ENCODE measurements at regions not wholly inside any gene's neighbourhood (a gene's known extent, or its start where the extent isn't known, plus 50 kb on each side); places are given as distances from the start of the nearest gene placed in this dataset.

GRCh38 chr7:106590209-106590816 lies 70.6 kb downstream of the CCDC71L start:
- Histone ChIP-seq H3K27me3 (ENCODE audit: control insufficient read depth, insufficient read depth, low read length) (no peaks in the 10 kb centered on the region), H3K4me1 (ENCODE audit: control insufficient read depth, insufficient read depth, low read length) (no peaks in the 10 kb centered on the region), H3K9me3 (ENCODE audit: control insufficient read depth, insufficient read depth, low read length) (no peaks in the 10 kb centered on the region), H3K36me3 (ENCODE audit: control insufficient read depth, insufficient read depth, low read length) (no peaks in the 10 kb centered on the region), H3K4me3 (ENCODE audit: low read length) (no peak overlapping the region), H3K27ac (ENCODE audit: low read length) (no peak overlapping the region)
- WGBS (ENCODE audit: insufficient coverage): 23% methylated on average over 3 of the region's 3 CpGs
- ATAC-seq: no peak
- H3K4me1 Mint-ChIP-seq: no peaks in the 10 kb centered on the region
- intact Hi-C loops (cut with micrococcal nuclease): no loop called here
- H3K36me3 Mint-ChIP-seq: no peaks in the 10 kb centered on the region
- no peak for TF ChIP-seq CTCF (IDR thresholded peaks at IDR 0.05)
- peaks cover 18 to 44% of the 10 kb centered on the region in 2 donors for H3K27me3 Mint-ChIP-seq (ENCODE audit: low read depth in 2 of 2)
- no peak for DNase-seq
- no peaks in the 10 kb centered on the region for H3K9me3 Mint-ChIP-seq
- no peak overlapping the region for H3K27ac Mint-ChIP-seq
- no peak overlapping the region for H3K4me3 Mint-ChIP-seq

GRCh38 chr7:106589198-106589879 lies 71.6 kb downstream of the CCDC71L start:
- WGBS (ENCODE audit: insufficient coverage): 78% methylated on average over 6 of the region's 6 CpGs
- H3K4me1 ChIP-seq (ENCODE audit: control insufficient read depth, insufficient read depth, low read length): no peaks in the 10 kb centered on the region

GRCh38 chr7:106588422-106589197 lies 72.3 kb downstream of the CCDC71L start:
- no peak overlapping the region for H3K27ac Mint-ChIP-seq
- H3K36me3 Mint-ChIP-seq: no peaks in the 10 kb centered on the region
- H3K4me3 Mint-ChIP-seq: no peak overlapping the region

More at GRCh38 chr7:106589198-106589879, 71.6 kb downstream of the CCDC71L start:
- Mint-ChIP-seq H3K4me3 (no peak overlapping the region), H3K27ac (no peak overlapping the region), H3K27me3 (ENCODE audit: low read depth in 2 of 2) (peaks cover 18 to 44% of the 10 kb centered on the region in 2 donors), H3K4me1 (no peaks in the 10 kb centered on the region), H3K36me3 (no peaks in the 10 kb centered on the region), H3K9me3 (no peaks in the 10 kb centered on the region)
- no peaks in the 10 kb centered on the region for H3K36me3 ChIP-seq (ENCODE audit: control insufficient read depth, insufficient read depth, low read length)
- ATAC-seq: no peak
- DNase-seq: no peak
- no peaks in the 10 kb centered on the region for H3K9me3 ChIP-seq (ENCODE audit: control insufficient read depth, insufficient read depth, low read length)
- no peak overlapping the region for H3K27ac ChIP-seq (ENCODE audit: low read length)
- no peak for TF ChIP-seq CTCF (IDR thresholded peaks at IDR 0.05)
- H3K4me3 ChIP-seq (ENCODE audit: low read length): no peak overlapping the region
- no peaks in the 10 kb centered on the region for H3K27me3 ChIP-seq (ENCODE audit: control insufficient read depth, insufficient read depth, low read length)
- intact Hi-C loops (cut with micrococcal nuclease): no loop called here

More at GRCh38 chr7:106588422-106589197, 72.3 kb downstream of the CCDC71L start:
- Histone ChIP-seq H3K36me3 (ENCODE audit: control insufficient read depth, insufficient read depth, low read length) (no peaks in the 10 kb centered on the region), H3K27me3 (ENCODE audit: control insufficient read depth, insufficient read depth, low read length) (no peaks in the 10 kb centered on the region), H3K9me3 (ENCODE audit: control insufficient read depth, insufficient read depth, low read length) (no peaks in the 10 kb centered on the region), H3K4me1 (ENCODE audit: control insufficient read depth, insufficient read depth, low read length) (no peaks in the 10 kb centered on the region), H3K27ac (ENCODE audit: low read length) (no peak overlapping the region), H3K4me3 (ENCODE audit: low read length) (no peak overlapping the region)
- ATAC-seq: no peak
- DNase-seq: no peak
- intact Hi-C loops (cut with micrococcal nuclease): no loop called here
- TF ChIP-seq CTCF (IDR thresholded peaks at IDR 0.05): no peak
- Mint-ChIP-seq H3K4me1 (no peaks in the 10 kb centered on the region), H3K27me3 (ENCODE audit: low read depth in 2 of 2) (peaks cover 18 to 44% of the 10 kb centered on the region in 2 donors), H3K9me3 (no peaks in the 10 kb centered on the region)
- 86% methylated on average over 10 of the region's 10 CpGs for WGBS (ENCODE audit: insufficient coverage)
